ENCODE measurements at regions not wholly inside any gene's neighbourhood (a gene's known extent, or its start where the extent isn't known, plus 50 kb on each side); places are given as distances from the start of the nearest gene placed in this dataset.

- TF ChIP-seq, protein P1, sequence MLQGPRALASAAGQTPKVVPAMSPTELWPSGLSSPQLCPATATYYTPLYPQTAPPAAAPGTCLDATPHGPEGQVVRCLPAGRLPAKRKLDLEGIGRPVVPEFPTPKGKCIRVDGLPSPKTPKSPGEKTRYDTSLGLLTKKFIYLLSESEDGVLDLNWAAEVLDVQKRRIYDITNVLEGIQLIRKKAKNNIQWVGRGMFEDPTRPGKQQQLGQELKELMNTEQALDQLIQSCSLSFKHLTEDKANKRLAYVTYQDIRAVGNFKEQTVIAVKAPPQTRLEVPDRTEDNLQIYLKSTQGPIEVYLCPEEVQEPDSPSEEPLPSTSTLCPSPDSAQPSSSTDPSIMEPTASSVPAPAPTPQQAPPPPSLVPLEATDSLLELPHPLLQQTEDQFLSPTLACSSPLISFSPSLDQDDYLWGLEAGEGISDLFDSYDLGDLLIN (CRISPR knock-in tag; IDR thresholded peaks at IDR 0.05; ENCODE audit: borderline replicate concordance) = no peak
- TF ChIP-seq SALL2 (CRISPR knock-in tag; IDR thresholded peaks at IDR 0.05) = no peak
Observed at GRCh38 chr2:216925636-216926366, 65.9 kb upstream of the TNP1 start (continued).

DNA sequence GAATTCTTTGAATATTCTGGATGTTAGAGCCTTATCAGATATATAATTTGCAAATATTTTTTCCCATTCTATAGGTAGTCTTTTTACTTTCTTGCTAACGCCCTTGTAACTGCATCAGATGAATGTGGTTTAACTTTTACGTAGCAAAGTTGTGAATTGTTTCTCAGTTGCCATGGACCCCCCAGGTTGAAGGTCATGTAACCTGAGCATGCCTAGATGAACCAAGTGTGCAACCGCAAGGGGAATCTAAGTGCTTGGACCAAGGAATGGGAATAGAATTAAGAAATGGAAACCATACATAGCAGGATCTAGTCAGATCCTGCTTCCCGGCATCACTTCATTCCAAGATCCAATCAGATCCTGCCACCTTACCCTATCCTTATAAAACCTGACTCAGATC lies 65.1 kb upstream of the TNP1 start:
- in situ Hi-C loops (cut with HindIII; ENCODE audit: extremely low pct_ligation_motif_present, low pct_unique_long_range_greater_than_20kb) (no loop called here), intact Hi-C loops (cut with micrococcal nuclease; ENCODE audit: unreplicated experiment) (no loop called here)
- ChIA-PET CTCF (ENCODE audit: low intra/inter-chr PET ratio, low total read pairs) (no interaction called here), POLR2A (no interaction called here)
- H3K9me3 ChIP-seq (ENCODE audit: low read length) = no peaks in the 10 kb centered on the region
- no peaks in the 10 kb centered on the region for H3K79me2 ChIP-seq (ENCODE audit: insufficient read depth, low read length)
- no peak overlapping the region for H3K27ac ChIP-seq (ENCODE audit: extremely low read length, insufficient read depth, low read length)
- H4K20me1 ChIP-seq (ENCODE audit: insufficient read depth, low read length) = no peaks in the 10 kb centered on the region
- H3K4me3 ChIP-seq (replicated peaks in 1 of 3; ENCODE audit: insufficient read depth in 1 of 3, low read depth in 2 of 3, low read length in 3 of 3) = no peak overlapping the region
- no peaks in the 10 kb centered on the region for H3K36me3 ChIP-seq (replicated peaks in 1 of 2; ENCODE audit: control insufficient read depth in 1 of 2, insufficient read depth in 2 of 2, low read length in 2 of 2)
- no TSS peak for BruUV-seq (replicated peaks)
- DNase-seq (ENCODE audit: low spot score) (no peak), ATAC-seq (no peak), FAIRE-seq (no peak)
- WGBS (ENCODE audit: low lambda C conversion rate) = 28% methylated on average over 4 of the region's 4 CpGs
- no peak overlapping the region for H3K9ac ChIP-seq (ENCODE audit: insufficient read depth, low read depth, low read length)
- no peak overlapping the region for H3K4me2 ChIP-seq (ENCODE audit: low read depth, low read length)
- TF ChIP-seq, protein P2, sequence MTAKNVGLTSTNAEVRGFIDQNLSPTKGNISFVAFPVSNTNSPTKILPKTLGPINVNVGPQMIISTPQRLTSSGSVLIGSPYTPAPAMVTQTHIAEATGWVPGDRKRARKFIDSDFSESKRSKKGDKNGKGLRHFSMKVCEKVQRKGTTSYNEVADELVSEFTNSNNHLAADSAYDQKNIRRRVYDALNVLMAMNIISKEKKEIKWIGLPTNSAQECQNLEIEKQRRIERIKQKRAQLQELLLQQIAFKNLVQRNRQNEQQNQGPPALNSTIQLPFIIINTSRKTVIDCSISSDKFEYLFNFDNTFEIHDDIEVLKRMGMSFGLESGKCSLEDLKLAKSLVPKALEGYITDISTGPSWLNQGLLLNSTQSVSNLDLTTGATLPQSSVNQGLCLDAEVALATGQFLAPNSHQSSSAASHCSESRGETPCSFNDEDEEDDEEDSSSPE (CRISPR knock-in tag; IDR thresholded peaks at IDR 0.05) = no peak
- no peak for TF ChIP-seq KAT2B (IDR thresholded peaks at IDR 0.05; ENCODE audit: borderline replicate concordance, low read depth, low read length)
- TF ChIP-seq ZNF629 (CRISPR knock-in tag; conservative IDR thresholded peaks at IDR 0.05) = no peak
- TF ChIP-seq ZNF367 (CRISPR knock-in tag; IDR thresholded peaks at IDR 0.05; ENCODE audit: borderline replicate concordance) = no peak
- TF ChIP-seq ZNF451 (CRISPR knock-in tag; IDR thresholded peaks at IDR 0.05) = no peak
- H3K27me3 ChIP-seq (ENCODE audit: control insufficient read depth in 1 of 2, insufficient read depth in 2 of 2, low read length in 2 of 2) = no peaks in the 10 kb centered on the region
- no peaks in the 10 kb centered on the region for H3K4me1 ChIP-seq (ENCODE audit: insufficient read depth, low read length)
- H2AFZ ChIP-seq (ENCODE audit: low read length) = no peak overlapping the region
